ENCODE measurements at regions not wholly inside any gene's neighbourhood (a gene's known extent, or its start where the extent isn't known, plus 50 kb on each side); places are given as distances from the start of the nearest gene placed in this dataset.

DNA sequence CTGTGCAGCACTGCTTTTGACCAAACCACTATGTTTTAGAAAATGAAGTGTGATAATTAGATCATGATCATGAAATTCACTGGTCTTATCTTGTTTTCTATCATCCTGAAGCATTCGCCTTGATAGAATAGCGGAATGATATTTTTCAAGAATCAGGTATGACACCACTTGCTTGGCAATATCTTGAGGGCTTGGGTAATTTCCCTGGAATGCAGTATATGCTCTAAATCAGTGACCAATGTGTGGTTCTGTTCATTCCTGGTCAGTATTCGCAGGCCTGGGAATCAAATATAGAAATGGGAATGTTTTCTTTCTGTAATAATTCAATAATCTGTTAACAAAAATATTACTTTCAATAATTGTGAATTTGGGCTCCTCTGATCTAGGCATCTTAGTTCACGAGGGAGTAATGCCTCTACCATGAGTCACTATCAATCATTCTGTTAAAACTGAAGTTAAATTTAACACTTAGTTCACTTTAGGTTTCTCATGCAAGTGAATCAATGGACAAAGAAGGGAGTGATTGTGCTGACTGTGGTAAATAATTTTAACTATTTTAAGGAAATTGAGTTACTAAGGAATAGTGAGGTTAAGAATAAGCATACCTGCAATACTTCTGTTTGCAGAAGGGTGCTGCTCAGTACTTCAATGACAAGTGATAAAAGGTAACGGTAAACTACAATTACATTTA is 137.9 kb downstream of the PCDH20 start:
- ATAC-seq (no peak), DNase-seq (ENCODE audit: low spot score) (no peak)
- TF ChIP-seq HMGXB4 (CRISPR knock-in tag; IDR thresholded peaks at IDR 0.05), result no peak
- no peak for TF ChIP-seq NR3C1 (CRISPR knock-in tag; conservative IDR thresholded peaks at IDR 0.05; ENCODE audit: low read depth)
- TF ChIP-seq JAZF1 (CRISPR knock-in tag; IDR thresholded peaks at IDR 0.05), result no peak
- TF ChIP-seq RELA (CRISPR knock-in tag; IDR thresholded peaks at IDR 0.05; ENCODE audit: borderline replicate concordance), result no peak
- TF ChIP-seq SMAD3 (CRISPR knock-in tag; IDR thresholded peaks at IDR 0.05; ENCODE audit: borderline replicate concordance), result no peak
- TF ChIP-seq MYBL2 (CRISPR knock-in tag; IDR thresholded peaks at IDR 0.05), result no peak
- no peak for TF ChIP-seq RORB (CRISPR knock-in tag; IDR thresholded peaks at IDR 0.05)
- TF ChIP-seq TP53 (CRISPR knock-in tag; IDR thresholded peaks at IDR 0.05), result no peak
- no peak for TF ChIP-seq GRHL2 (CRISPR knock-in tag; IDR thresholded peaks at IDR 0.05; ENCODE audit: insufficient replicate concordance, severe bottlenecking)
- Mint-ChIP-seq H3K9me3 (peaks cover 28% of the 10 kb centered on the region), H3K36me3 (peaks cover 13% of the 10 kb centered on the region), H3K4me3 (no peak overlapping the region), H3K27ac (no peak overlapping the region), H3K27me3 (ENCODE audit: low read depth) (no peaks in the 10 kb centered on the region), H3K4me1 (no peaks in the 10 kb centered on the region)
- ChIA-PET POLR2A (no interaction called here), CTCF (no interaction called here)

DNA sequence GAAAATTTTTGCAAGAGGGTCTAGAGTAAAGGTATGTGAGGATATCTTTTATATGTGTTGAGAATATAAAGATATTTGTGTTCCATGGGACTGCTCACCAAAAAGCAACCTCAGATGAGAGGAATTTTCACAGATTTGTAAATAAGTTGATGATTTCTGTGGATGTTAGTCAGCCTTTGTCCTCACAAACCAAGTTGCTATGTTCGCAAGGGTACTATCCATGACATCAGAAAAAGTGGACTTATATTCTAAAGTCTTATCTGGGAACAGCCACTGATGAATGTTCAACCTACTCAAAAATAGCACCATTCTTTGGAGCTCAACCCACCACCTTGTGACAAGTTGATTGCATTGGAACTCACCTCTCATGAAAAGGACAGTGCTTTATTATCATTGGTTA is 138.6 kb downstream of the PCDH20 start:
- no peak overlapping the region for H3K27ac Mint-ChIP-seq
- no peaks in the 10 kb centered on the region for H3K27me3 Mint-ChIP-seq (ENCODE audit: low read depth)
- peaks cover 31% of the 10 kb centered on the region for H3K9me3 Mint-ChIP-seq
- no peaks in the 10 kb centered on the region for H3K4me1 Mint-ChIP-seq
- no peak for ATAC-seq
- no peak overlapping the region for H3K4me3 Mint-ChIP-seq
- ChIA-PET CTCF (no interaction called here), POLR2A (no interaction called here)
- DNase-seq (ENCODE audit: low spot score), result no peak
- peaks cover 13% of the 10 kb centered on the region for H3K36me3 Mint-ChIP-seq
- TF ChIP-seq, protein P1, sequence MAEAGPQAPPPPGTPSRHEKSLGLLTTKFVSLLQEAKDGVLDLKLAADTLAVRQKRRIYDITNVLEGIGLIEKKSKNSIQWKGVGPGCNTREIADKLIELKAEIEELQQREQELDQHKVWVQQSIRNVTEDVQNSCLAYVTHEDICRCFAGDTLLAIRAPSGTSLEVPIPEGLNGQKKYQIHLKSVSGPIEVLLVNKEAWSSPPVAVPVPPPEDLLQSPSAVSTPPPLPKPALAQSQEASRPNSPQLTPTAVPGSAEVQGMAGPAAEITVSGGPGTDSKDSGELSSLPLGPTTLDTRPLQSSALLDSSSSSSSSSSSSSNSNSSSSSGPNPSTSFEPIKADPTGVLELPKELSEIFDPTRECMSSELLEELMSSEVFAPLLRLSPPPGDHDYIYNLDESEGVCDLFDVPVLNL (CRISPR knock-in tag; IDR thresholded peaks at IDR 0.05; ENCODE audit: borderline replicate concordance, low read depth), result no peak
- TF ChIP-seq SMAD3 (CRISPR knock-in tag; IDR thresholded peaks at IDR 0.05; ENCODE audit: borderline replicate concordance), result no peak
- TF ChIP-seq, protein P2, sequence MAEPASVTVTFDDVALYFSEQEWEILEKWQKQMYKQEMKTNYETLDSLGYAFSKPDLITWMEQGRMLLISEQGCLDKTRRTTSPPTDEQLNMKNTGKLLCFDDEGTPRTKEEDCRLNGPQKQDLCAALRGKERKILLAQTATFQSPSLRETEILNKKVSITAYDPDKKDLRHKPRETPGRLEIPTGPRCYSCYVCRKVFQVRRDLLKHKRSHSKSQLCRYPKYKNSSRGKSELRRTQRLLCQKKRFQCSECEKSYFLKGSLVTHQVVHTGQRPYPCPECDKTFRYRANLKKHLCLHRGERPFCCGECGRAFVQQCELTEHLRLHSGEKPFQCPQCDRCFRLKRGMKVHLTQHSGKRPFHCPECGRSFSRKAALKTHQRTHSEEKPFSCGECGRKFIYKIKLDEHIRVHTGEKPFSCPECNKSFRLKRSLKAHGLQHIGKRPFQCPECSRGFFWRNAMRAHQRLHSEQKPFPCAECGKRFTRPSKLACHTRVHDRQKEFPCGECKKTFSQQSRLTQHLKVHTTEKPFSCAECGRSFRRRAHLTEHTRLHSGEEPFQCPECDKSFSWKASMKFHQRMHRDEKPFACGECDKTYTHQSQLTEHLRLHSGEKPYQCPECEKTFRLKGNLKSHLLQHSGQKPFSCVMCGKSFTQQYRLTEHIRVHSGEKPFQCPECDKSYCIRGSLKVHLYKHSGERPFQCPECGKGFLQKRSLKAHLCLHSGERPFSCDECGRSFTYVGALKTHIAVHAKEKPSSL (CRISPR knock-in tag; conservative IDR thresholded peaks at IDR 0.05), result no peak
- no peak for TF ChIP-seq TCF7 (CRISPR knock-in tag; IDR thresholded peaks at IDR 0.05; ENCODE audit: low read depth)
- TF ChIP-seq FOXP1 (CRISPR knock-in tag; IDR thresholded peaks at IDR 0.05; ENCODE audit: borderline replicate concordance), result no peak
- no peak for TF ChIP-seq ZNF263 (CRISPR knock-in tag; IDR thresholded peaks at IDR 0.05; ENCODE audit: low read depth)
- TF ChIP-seq, protein P3, sequence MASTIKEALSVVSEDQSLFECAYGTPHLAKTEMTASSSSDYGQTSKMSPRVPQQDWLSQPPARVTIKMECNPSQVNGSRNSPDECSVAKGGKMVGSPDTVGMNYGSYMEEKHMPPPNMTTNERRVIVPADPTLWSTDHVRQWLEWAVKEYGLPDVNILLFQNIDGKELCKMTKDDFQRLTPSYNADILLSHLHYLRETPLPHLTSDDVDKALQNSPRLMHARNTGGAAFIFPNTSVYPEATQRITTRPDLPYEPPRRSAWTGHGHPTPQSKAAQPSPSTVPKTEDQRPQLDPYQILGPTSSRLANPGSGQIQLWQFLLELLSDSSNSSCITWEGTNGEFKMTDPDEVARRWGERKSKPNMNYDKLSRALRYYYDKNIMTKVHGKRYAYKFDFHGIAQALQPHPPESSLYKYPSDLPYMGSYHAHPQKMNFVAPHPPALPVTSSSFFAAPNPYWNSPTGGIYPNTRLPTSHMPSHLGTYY (CRISPR knock-in tag; IDR thresholded peaks at IDR 0.05), result no peak
- no peak for TF ChIP-seq JUN (CRISPR knock-in tag; IDR thresholded peaks at IDR 0.05)
- TF ChIP-seq EMX1 (CRISPR knock-in tag; IDR thresholded peaks at IDR 0.05), result no peak
- TF ChIP-seq ATF3 (CRISPR knock-in tag; conservative IDR thresholded peaks at IDR 0.05), result no peak
- no peak for TF ChIP-seq TEAD1 (CRISPR knock-in tag; IDR thresholded peaks at IDR 0.05)
- TF ChIP-seq, protein P4, sequence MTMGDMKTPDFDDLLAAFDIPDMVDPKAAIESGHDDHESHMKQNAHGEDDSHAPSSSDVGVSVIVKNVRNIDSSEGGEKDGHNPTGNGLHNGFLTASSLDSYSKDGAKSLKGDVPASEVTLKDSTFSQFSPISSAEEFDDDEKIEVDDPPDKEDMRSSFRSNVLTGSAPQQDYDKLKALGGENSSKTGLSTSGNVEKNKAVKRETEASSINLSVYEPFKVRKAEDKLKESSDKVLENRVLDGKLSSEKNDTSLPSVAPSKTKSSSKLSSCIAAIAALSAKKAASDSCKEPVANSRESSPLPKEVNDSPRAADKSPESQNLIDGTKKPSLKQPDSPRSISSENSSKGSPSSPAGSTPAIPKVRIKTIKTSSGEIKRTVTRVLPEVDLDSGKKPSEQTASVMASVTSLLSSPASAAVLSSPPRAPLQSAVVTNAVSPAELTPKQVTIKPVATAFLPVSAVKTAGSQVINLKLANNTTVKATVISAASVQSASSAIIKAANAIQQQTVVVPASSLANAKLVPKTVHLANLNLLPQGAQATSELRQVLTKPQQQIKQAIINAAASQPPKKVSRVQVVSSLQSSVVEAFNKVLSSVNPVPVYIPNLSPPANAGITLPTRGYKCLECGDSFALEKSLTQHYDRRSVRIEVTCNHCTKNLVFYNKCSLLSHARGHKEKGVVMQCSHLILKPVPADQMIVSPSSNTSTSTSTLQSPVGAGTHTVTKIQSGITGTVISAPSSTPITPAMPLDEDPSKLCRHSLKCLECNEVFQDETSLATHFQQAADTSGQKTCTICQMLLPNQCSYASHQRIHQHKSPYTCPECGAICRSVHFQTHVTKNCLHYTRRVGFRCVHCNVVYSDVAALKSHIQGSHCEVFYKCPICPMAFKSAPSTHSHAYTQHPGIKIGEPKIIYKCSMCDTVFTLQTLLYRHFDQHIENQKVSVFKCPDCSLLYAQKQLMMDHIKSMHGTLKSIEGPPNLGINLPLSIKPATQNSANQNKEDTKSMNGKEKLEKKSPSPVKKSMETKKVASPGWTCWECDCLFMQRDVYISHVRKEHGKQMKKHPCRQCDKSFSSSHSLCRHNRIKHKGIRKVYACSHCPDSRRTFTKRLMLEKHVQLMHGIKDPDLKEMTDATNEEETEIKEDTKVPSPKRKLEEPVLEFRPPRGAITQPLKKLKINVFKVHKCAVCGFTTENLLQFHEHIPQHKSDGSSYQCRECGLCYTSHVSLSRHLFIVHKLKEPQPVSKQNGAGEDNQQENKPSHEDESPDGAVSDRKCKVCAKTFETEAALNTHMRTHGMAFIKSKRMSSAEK (CRISPR knock-in tag; IDR thresholded peaks at IDR 0.05; ENCODE audit: borderline replicate concordance), result no peak
- TF ChIP-seq PREB (CRISPR knock-in tag; IDR thresholded peaks at IDR 0.05; ENCODE audit: borderline replicate concordance), result no peak
- TF ChIP-seq MYBL2 (CRISPR knock-in tag; IDR thresholded peaks at IDR 0.05), result no peak
- TF ChIP-seq MLX (CRISPR knock-in tag; IDR thresholded peaks at IDR 0.05), result no peak

All from WTC11 (cell line).